Activated naive CD8-positive, alpha-beta T cell treated with anti-CD3 and anti-CD28 coated beads, Interleukin-2, amount 10 ng/mL, durations not matched to agents 7 days and 5 days (primary cell): ENCODE measurements at regions not wholly inside any gene's neighbourhood (a gene's known extent, or its start where the extent isn't known, plus 50 kb on each side); places are given as distances from the start of the nearest gene placed in this dataset.

Experiments used
- ATAC-seq: fragments of 150-1000 bp; cut with Tn5 transposase; one replicate; pipeline ENCODE4 v1.10.0; 2021; ENCODE audit warnings: low read depth, moderate library complexity
- POLR2A ChIA-PET: fragments of 350-600 bp; sonication (Branson Sonifier 250); formaldehyde crosslinking; loops from one replicate; lab custom pipeline; 2021; ENCODE audit warnings: antibody characterized with exemption; lab: Charles Lee
- DNase-seq: peaks from one replicate; pipeline ENCODE4 v3.0.0; 2021
- H3K27ac Mint-ChIP-seq: one replicate; pipeline ENCODE4 v1.8.0; 2022; ENCODE audit warnings: mild to moderate bottlenecking, mixed read lengths
- H3K27me3 Mint-ChIP-seq: one replicate; pipeline ENCODE4 v1.8.0; 2022; ENCODE audit warnings: mild to moderate bottlenecking, moderate library complexity, mixed read lengths
- H3K36me3 Mint-ChIP-seq: one replicate; pipeline ENCODE4 v1.8.0; 2021; ENCODE audit warnings: mild to moderate bottlenecking, mixed read lengths
- H3K4me1 Mint-ChIP-seq: one replicate; pipeline ENCODE4 v1.8.0; 2021; ENCODE audit warnings: mixed read lengths
- H3K4me3 Mint-ChIP-seq: one replicate; pipeline ENCODE4 v1.8.0; 2022; ENCODE audit warnings: mild to moderate bottlenecking, moderate library complexity, mixed read lengths
- H3K9me3 Mint-ChIP-seq: one replicate; pipeline ENCODE4 v1.8.0; 2021; ENCODE audit warnings: mixed read lengths

GRCh38 chr2:45083175-45083574, 73.9 kb upstream of the SIX2 start:
- POLR2A ChIA-PET = no interaction called here
- no peaks in the 10 kb centered on the region for H3K36me3 Mint-ChIP-seq
- peaks cover 3% of the 10 kb centered on the region for H3K27me3 Mint-ChIP-seq
- no peak for DNase-seq
- no peak overlapping the region for H3K27ac Mint-ChIP-seq
- H3K9me3 Mint-ChIP-seq = no peaks in the 10 kb centered on the region
- no peak overlapping the region for H3K4me3 Mint-ChIP-seq
- no peak for ATAC-seq
- H3K4me1 Mint-ChIP-seq = no peaks in the 10 kb centered on the region

DNA sequence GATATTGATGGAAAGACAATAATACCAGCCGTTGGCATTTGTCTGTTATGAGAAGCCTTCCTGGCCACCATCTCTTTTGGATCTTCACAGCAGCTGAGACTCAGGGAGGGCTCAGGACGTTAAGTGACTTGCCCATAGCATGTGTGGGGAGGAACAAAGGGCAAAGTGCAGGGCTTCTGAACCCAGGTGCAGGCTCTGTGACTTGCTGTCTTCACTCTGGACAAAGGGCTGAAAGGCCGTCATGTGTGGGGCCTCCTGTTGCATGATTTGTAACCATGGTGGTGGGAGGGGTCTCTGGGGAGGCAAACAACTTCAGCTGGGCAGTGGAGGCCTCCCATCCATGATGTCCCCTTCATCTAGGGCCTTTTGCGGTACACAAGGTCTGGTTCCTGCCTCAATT, 65.5 kb upstream of the SIX2 start:
- no peak for ATAC-seq
- Mint-ChIP-seq H3K27ac (no peak overlapping the region), H3K9me3 (no peaks in the 10 kb centered on the region), H3K36me3 (no peaks in the 10 kb centered on the region), H3K27me3 (peaks cover 5% of the 10 kb centered on the region), H3K4me1 (no peaks in the 10 kb centered on the region), H3K4me3 (no peak overlapping the region)
- POLR2A ChIA-PET = no interaction called here
- DNase-seq = no peak

- ATAC-seq = no peak
- POLR2A ChIA-PET = no interaction called here
- DNase-seq = no peak
- H3K27ac Mint-ChIP-seq = no peak overlapping the region
- no peak overlapping the region for H3K4me3 Mint-ChIP-seq
- no peaks in the 10 kb centered on the region for H3K9me3 Mint-ChIP-seq
- peaks cover 5% of the 10 kb centered on the region for H3K27me3 Mint-ChIP-seq
- H3K36me3 Mint-ChIP-seq = no peaks in the 10 kb centered on the region
- H3K4me1 Mint-ChIP-seq = no peaks in the 10 kb centered on the region
Measured at GRCh38 chr2:45072862-45073237, 63.6 kb upstream of the SIX2 start.

- DNase-seq = no peak
- no peaks in the 10 kb centered on the region for H3K9me3 Mint-ChIP-seq
- H3K27me3 Mint-ChIP-seq = peaks cover 5% of the 10 kb centered on the region
- POLR2A ChIA-PET = no interaction called here
- H3K4me3 Mint-ChIP-seq = no peak overlapping the region
- no peaks in the 10 kb centered on the region for H3K36me3 Mint-ChIP-seq
- ATAC-seq = no peak
- H3K27ac Mint-ChIP-seq = no peak overlapping the region
- H3K4me1 Mint-ChIP-seq = no peaks in the 10 kb centered on the region
Measured at GRCh38 chr2:45072064-45072861, 63.0 kb upstream of the SIX2 start.

- POLR2A ChIA-PET = no interaction called here
- H3K9me3 Mint-ChIP-seq = no peaks in the 10 kb centered on the region
- H3K27me3 Mint-ChIP-seq = peaks cover 5% of the 10 kb centered on the region
- DNase-seq (no peak), ATAC-seq (no peak)
- H3K27ac Mint-ChIP-seq = no peak overlapping the region
- no peaks in the 10 kb centered on the region for H3K4me1 Mint-ChIP-seq
- H3K4me3 Mint-ChIP-seq = no peak overlapping the region
- H3K36me3 Mint-ChIP-seq = no peaks in the 10 kb centered on the region
Measured at GRCh38 chr2:45070113-45070652, 60.9 kb upstream of the SIX2 start.

GRCh38 chr2:45069684-45070083, 60.4 kb upstream of the SIX2 start:
- Mint-ChIP-seq H3K27me3 (peaks cover 5% of the 10 kb centered on the region), H3K36me3 (no peaks in the 10 kb centered on the region), H3K4me1 (no peaks in the 10 kb centered on the region), H3K27ac (no peak overlapping the region), H3K4me3 (no peak overlapping the region), H3K9me3 (no peaks in the 10 kb centered on the region)
- POLR2A ChIA-PET = no interaction called here
- ATAC-seq (no peak), DNase-seq (no peak)

- H3K27me3 Mint-ChIP-seq = peaks cover 5% of the 10 kb centered on the region
- DNase-seq (no peak), ATAC-seq (no peak)
- POLR2A ChIA-PET = no interaction called here
- H3K27ac Mint-ChIP-seq = no peak overlapping the region
- no peak overlapping the region for H3K4me3 Mint-ChIP-seq
- no peaks in the 10 kb centered on the region for H3K9me3 Mint-ChIP-seq
- H3K36me3 Mint-ChIP-seq = no peaks in the 10 kb centered on the region
- no peaks in the 10 kb centered on the region for H3K4me1 Mint-ChIP-seq
Measured at GRCh38 chr2:45068571-45069140, 59.4 kb upstream of the SIX2 start.

DNA sequence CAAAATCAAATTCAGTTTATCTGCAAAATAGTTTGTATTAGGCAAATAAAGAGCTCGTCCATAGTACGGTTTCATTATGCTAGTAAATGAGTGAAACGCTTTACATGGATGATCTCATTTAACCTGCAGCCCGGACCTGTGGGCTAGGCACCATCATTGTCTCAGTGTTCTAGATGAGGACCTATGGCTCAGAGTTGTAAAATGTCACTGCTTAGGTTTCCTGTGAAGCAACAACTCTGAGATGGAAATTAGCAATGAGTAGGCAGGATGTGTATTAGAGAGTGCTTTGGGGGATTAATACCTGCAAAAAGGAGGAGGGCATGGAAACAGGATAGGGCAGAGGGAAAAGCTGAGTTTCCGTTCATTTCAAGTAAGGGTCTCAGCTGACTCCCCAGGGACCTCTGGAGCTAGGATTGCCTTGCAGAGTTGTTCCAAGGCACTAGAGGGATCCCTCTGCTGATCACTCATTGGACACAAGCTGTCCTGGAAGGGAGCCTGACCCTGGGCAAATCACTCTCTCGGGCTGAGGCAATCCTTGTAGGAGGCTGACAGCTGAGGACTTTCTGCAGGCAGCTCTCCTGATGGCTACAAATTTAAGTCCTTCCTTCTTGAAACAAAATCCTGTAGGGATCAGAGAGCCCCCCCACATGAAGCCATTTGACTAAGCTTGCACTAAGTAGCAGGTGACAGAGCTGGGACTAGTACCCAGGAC, 58.8 kb upstream of the SIX2 start:
- H3K36me3 Mint-ChIP-seq = no peaks in the 10 kb centered on the region
- H3K9me3 Mint-ChIP-seq = no peaks in the 10 kb centered on the region
- H3K4me3 Mint-ChIP-seq = no peak overlapping the region
- POLR2A ChIA-PET = no interaction called here
- DNase-seq = no peak
- peaks cover 5% of the 10 kb centered on the region for H3K27me3 Mint-ChIP-seq
- H3K27ac Mint-ChIP-seq = no peak overlapping the region
- no peak for ATAC-seq
- no peaks in the 10 kb centered on the region for H3K4me1 Mint-ChIP-seq
